ENCODE measurements at regions not wholly inside any gene's neighbourhood (a gene's known extent, or its start where the extent isn't known, plus 50 kb on each side); places are given as distances from the start of the nearest gene placed in this dataset.

GRCh38 chr2:20108655-20109396, 57.4 kb upstream of the LAPTM4A start:
- DNase-seq: no peak

GRCh38 chr2:20107776-20108175, 56.3 kb upstream of the LAPTM4A start:
- no peak for DNase-seq

- DNase-seq: no peak
These were observed 55.9 kb upstream of the LAPTM4A start for GRCh38 chr2:20107352-20107751.

DNA sequence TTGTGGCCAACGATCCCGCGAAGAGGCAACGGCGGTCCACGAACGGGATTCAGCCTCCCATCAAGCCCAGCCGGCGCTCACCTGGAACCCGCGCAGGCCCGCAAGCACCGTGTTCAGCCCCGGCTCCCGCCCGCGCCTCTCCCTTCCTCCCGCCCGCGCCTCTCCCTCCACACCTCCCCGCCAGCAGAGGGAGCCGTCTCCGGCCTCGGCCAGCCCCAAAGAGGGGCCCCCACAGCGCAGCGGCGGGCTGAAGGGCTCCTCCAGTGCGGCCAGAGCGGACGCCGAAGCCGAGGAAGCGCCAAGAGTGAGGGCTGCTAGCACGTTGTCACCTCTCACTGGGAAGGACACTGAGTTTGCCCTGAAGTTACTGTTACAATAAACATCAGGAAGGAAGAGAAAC, 55.3 kb upstream of the LAPTM4A start:
- DNase-seq: peak; percentile 35

DNA sequence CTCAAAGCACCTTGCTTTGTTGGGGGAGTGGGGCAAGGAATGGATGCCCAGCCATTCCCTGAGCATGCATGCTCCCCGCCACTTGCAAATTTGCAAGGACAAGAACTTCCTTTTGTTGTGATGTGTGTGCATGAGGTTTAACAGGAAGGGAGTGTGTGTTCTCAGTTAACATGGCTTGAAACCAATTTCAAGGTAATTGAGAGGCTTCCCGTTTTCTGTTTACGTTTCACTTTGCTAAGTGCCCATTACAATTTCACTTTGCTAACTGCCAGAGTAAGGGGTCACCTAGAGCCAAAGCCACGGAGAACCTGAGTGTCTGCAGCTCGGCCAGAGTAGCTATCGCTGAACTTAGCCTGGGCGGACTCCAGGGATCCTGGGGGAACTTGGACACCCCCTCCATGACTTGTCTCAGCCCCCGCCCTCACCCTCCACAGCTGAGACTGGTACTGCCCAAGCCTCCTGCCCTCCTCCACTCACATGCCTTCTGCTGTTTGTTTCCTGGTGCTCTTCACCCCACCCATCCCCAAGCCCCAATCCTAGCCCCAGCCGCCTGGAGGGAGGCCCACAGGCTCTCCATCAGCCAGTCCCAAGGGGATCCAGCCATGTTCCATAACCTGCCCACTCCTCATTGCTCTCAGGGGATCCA, 53.6 kb upstream of the LAPTM4A start:
- DNase-seq: no peak

DNA sequence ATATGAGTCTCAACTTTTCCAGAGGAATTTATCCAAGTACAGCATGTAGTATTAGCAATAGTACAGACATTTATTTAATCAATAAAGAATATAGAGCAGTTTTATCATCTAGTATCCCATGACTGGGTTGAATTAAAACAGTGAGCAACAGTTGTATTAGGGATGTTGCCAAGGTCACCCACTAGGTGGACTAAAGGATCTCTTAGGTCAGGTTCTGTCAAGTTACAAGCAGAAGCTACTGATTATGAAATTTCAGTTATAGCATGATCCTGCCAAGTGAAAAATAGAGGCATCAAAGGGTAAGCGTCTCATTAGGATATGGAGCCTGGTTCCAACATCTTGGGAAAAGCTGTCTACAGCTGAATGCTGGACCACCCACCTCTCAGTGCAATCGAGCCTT, 52.1 kb upstream of the LAPTM4A start:
- DNase-seq: no peak

Measured in activated T-cell treated with anti-CD3 and anti-CD28 coated beads, Interleukin-2, amount 50 U/mL, for 1 hour (primary cell).